Astrocyte of the spinal cord (primary cell): ENCODE measurements at regions not wholly inside any gene's neighbourhood (a gene's known extent, or its start where the extent isn't known, plus 50 kb on each side); places are given as distances from the start of the nearest gene placed in this dataset.

Experiments used
- DNase-seq: peaks from one replicate; pipeline ENCODE4 v3.0.0; 2011; ENCODE audit warnings: low read depth, low spot score
- H3K4me3 ChIP-seq: 2 replicates; pipeline ENCODE4 v1.5.1; 2011; ENCODE audit warnings: low read depth, mild to moderate bottlenecking, low read length, moderate library complexity
- in situ Hi-C: cut with HindIII; loops from 2 replicates; pipeline ENCODE4 v1.10.0; 2017; ENCODE audit warnings: low sequenced_read_pairs
- TF ChIP-seq, protein P1 (sequence below): IDR thresholded peaks from 2 replicates; pipeline ENCODE4 v1.5.1; 2012; ENCODE audit warnings: low read depth, mild to moderate bottlenecking, low read length, inconsistent platforms

DNA sequence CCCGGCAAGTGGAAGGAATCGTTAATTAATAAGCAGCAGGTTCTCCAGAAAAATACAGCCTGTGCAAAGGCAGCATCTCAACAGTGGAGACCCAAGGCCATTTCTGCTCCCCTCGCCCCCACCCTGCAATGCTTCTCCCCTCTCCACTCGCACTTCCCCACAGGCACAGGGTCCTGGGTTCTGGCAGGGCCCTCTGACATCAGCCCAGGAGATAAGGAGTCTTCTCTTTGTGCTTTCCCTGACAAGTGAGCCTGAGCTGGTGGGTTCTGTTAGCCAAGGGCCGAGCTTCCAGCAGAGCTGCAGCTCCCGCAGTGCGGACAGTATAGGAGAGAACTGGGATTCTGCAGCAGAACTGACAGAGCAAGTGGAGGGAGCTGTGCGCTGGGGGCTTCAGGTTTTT is 257.5 kb downstream of the NSG2 start:
- DNase-seq: no peak
- in situ Hi-C loops: no loop called here
- TF ChIP-seq, protein P1, sequence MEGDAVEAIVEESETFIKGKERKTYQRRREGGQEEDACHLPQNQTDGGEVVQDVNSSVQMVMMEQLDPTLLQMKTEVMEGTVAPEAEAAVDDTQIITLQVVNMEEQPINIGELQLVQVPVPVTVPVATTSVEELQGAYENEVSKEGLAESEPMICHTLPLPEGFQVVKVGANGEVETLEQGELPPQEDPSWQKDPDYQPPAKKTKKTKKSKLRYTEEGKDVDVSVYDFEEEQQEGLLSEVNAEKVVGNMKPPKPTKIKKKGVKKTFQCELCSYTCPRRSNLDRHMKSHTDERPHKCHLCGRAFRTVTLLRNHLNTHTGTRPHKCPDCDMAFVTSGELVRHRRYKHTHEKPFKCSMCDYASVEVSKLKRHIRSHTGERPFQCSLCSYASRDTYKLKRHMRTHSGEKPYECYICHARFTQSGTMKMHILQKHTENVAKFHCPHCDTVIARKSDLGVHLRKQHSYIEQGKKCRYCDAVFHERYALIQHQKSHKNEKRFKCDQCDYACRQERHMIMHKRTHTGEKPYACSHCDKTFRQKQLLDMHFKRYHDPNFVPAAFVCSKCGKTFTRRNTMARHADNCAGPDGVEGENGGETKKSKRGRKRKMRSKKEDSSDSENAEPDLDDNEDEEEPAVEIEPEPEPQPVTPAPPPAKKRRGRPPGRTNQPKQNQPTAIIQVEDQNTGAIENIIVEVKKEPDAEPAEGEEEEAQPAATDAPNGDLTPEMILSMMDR: no peak
- H3K4me3 ChIP-seq: no peak overlapping the region

DNA sequence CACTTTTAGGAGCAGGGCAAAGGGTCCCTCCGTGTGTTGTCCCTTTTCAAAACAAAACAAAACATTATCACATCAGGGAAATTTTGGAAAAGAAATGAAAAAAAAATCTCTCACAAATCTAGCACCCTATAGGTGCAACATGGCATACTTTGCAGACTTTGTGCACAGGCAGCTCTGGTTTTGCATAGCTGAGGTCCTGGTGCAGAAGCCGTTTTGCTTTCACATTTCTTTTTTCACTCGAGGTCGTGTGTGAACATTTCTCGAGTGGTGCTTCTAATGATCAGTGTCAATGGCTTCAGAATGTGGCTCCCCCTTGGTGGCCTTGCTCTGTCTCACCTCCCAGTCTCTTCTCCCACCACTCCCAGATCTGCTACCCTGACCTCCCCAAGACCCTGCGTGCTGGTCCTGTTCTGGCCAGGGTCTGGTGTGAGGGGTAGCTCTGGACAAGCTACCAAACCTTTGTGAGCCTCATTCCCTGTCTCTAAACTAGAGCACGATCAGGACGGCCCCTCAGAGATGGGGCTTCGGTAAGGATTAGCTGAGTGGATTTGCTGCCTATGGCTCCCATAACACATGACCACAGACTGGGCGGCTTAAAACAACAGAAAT is 258.0 kb downstream of the NSG2 start:
- DNase-seq: no peak
- in situ Hi-C loops: no loop called here

DNA sequence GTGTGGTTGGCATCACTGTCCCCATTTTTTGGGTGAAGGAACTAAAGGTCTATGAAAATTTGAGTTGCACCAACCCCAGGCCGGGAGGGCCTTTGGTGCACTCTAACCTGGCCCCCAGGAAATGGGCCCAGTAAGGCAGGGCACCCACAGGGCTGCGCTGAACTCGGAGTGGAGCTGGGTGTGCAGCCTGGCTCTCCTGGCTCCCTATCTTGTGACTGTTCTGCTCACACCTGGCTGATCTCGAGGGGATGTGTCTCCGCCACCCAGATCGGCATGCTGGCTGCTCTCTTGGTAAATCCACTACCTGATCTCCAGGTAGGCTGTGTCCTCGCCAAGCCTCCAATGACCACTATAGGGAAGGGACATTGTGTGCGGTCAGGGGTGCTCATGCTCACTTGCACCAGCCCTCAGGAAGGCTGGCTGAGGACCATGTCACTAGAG is 259.8 kb downstream of the NSG2 start:
- TF ChIP-seq, protein P1: no peak
- in situ Hi-C loops: no loop called here
- no peak overlapping the region for H3K4me3 ChIP-seq
- DNase-seq: no peak

More for the DNA sequence above, 258.0 kb downstream of the NSG2 start:
- TF ChIP-seq, protein P1: no peak
- H3K4me3 ChIP-seq: no peak overlapping the region

DNA sequence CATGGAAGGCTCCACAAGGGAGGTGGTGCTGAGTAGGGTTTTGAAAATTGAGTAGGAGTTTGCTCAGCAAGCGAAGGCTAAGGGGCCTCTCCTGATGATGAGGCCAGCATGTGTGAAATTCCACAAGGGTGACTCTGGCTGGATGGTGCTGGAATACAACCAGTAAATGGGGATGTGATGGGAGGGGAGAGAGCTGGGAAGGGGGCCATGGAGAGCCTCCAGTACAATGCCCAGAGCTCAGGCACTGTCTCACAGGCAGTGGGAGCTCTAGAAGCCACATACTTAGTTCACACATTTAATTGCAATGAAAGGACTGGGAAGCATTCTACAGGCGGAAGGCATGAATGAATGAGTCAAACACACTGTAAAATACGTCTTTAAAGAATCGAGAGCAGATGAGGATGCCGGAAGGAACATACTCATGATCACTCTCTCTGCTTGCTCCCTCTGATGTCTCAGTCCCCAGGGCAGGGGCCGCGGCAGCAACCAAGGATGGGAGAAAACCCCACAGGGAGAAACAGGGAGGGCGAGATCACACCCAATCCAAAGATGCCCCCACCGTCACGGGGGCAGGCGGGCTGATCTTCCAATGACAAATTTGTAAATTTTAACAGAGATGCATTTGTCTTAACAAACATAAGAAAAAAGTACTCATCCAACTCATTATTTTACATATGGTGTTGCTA is 261.0 kb downstream of the NSG2 start:
- DNase-seq: no peak

DNA sequence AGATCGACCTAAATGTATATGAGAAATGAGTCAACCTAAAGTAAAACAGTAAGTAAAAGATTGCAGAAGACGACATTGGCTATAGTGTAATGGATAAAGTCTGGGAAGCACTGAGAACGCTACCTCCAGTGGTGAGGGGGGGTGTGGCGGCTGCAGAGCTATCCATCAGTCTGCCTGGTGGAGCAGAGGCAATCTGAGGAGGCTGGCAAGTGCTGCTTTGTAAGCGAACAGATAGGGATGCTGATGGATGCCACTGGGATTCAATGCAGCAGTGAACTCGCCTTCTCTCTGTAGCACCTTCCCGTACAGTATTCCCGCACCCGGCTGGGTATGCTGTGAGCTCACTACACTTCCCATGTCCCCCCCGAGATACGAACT is 261.5 kb downstream of the NSG2 start:
- no peak for DNase-seq
- TF ChIP-seq, protein P1: no peak
- no peak overlapping the region for H3K4me3 ChIP-seq
- in situ Hi-C loops: no loop called here

More for the DNA sequence above, 261.0 kb downstream of the NSG2 start:
- in situ Hi-C loops: no loop called here
- no peak overlapping the region for H3K4me3 ChIP-seq
- TF ChIP-seq, protein P1: no peak

DNA sequence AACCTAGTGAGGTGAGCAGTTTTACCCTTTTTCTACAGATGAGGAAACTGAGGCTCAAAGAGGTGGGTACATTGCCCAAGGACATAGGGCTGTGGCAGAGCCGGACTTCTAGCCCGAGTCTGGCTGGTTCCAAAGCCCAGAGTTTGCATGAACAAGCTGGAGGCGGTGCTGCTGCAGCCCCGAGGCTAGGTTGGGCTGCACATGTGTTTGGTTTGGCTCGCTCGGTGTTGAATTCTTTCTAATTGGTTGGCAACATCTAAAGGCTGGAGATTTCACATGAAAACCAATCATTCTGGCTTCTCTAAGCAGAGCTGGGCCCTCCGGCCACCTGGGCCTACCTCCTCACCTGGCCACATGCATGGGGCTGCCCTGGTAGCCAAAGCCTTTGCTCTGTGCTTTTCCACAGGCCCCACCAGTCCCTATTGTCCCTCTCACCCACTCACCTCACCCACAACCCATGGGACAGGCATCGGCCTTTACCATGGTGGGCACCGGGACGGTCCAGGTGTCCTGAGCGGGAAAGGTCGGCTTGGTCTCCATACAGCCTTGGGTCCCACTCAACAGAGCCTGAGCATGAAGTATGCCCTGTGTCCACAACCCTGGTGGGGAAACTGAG is 262.3 kb downstream of the NSG2 start:
- TF ChIP-seq, protein P1: no peak
- H3K4me3 ChIP-seq: no peak overlapping the region
- no peak for DNase-seq
- in situ Hi-C loops: no loop called here
